ENCODE measurements at regions not wholly inside any gene's neighbourhood (a gene's known extent, or its start where the extent isn't known, plus 50 kb on each side); places are given as distances from the start of the nearest gene placed in this dataset.

GRCh38 chr16:20241321-20241720 is 86.0 kb downstream of the GP2 start:
- H3K79me2 ChIP-seq, result no peaks in the 10 kb centered on the region
- H3K4me3 ChIP-seq, result no peak overlapping the region
- no peak overlapping the region for H3K27ac ChIP-seq
- H4K20me1 ChIP-seq (ENCODE audit: insufficient read depth, poor library complexity, severe bottlenecking), result no peaks in the 10 kb centered on the region
- TF ChIP-seq CTCF (IDR thresholded peaks at IDR 0.05; ENCODE audit: poor library complexity) (no peak), EZH2phosphoT487 (IDR thresholded peaks at IDR 0.05; ENCODE audit: low read depth, severe bottlenecking, unreplicated experiment) (no peak), EZH2 (IDR thresholded peaks at IDR 0.05; ENCODE audit: borderline replicate concordance) (no peak)
- H3K27me3 ChIP-seq, result peaks cover 14% of the 10 kb centered on the region
- no peaks in the 10 kb centered on the region for H3K9me2 ChIP-seq (replicated peaks; ENCODE audit: insufficient read depth)
- no peaks in the 10 kb centered on the region for H3K36me3 ChIP-seq (replicated peaks; ENCODE audit: insufficient read depth, low read depth)
- WGBS (ENCODE audit: low lambda C conversion rate, missing lambda C conversion rate), result 50% methylated on average over 2 of the region's 2 CpGs
- no peaks in the 10 kb centered on the region for H3K4me1 ChIP-seq (ENCODE audit: insufficient read depth)
- H3K9me3 ChIP-seq (ENCODE audit: low read depth), result no peaks in the 10 kb centered on the region
- H2AFZ ChIP-seq, result no peak overlapping the region
- DNase-seq (ENCODE audit: low spot score), result no peak
- no peak overlapping the region for H3K4me2 ChIP-seq

- no peak for TF ChIP-seq EZH2 (IDR thresholded peaks at IDR 0.05; ENCODE audit: borderline replicate concordance)
- no peak for TF ChIP-seq CTCF (IDR thresholded peaks at IDR 0.05; ENCODE audit: poor library complexity)
- no peak for TF ChIP-seq EZH2phosphoT487 (IDR thresholded peaks at IDR 0.05; ENCODE audit: low read depth, severe bottlenecking, unreplicated experiment)
- no peaks in the 10 kb centered on the region for H3K36me3 ChIP-seq (replicated peaks; ENCODE audit: insufficient read depth, low read depth)
- no peaks in the 10 kb centered on the region for H3K4me1 ChIP-seq (ENCODE audit: insufficient read depth)
- no peak for DNase-seq (ENCODE audit: low spot score)
- no peaks in the 10 kb centered on the region for H3K79me2 ChIP-seq
- H3K9me3 ChIP-seq (ENCODE audit: low read depth), result no peaks in the 10 kb centered on the region
- H3K27ac ChIP-seq, result no peak overlapping the region
- H2AFZ ChIP-seq, result no peak overlapping the region
- H3K9me2 ChIP-seq (replicated peaks; ENCODE audit: insufficient read depth), result no peaks in the 10 kb centered on the region
- H3K4me2 ChIP-seq, result no peak overlapping the region
- peaks cover 21% of the 10 kb centered on the region for H3K27me3 ChIP-seq
- H4K20me1 ChIP-seq (ENCODE audit: insufficient read depth, poor library complexity, severe bottlenecking), result no peaks in the 10 kb centered on the region
- WGBS (ENCODE audit: low lambda C conversion rate, missing lambda C conversion rate), result 75% methylated on average over 7 of the region's 7 CpGs
- H3K4me3 ChIP-seq, result no peak overlapping the region
These were observed 90.6 kb downstream of the GP2 start for GRCh38 chr16:20236579-20237289.

- no peak for TF ChIP-seq EZH2 (IDR thresholded peaks at IDR 0.05; ENCODE audit: borderline replicate concordance)
- TF ChIP-seq CTCF (IDR thresholded peaks at IDR 0.05; ENCODE audit: poor library complexity), result no peak
- TF ChIP-seq EZH2phosphoT487 (IDR thresholded peaks at IDR 0.05; ENCODE audit: low read depth, severe bottlenecking, unreplicated experiment), result no peak
- Histone ChIP-seq H3K4me1 (ENCODE audit: insufficient read depth) (no peaks in the 10 kb centered on the region), H3K9me3 (ENCODE audit: low read depth) (no peaks in the 10 kb centered on the region), H2AFZ (no peak overlapping the region), H3K36me3 (replicated peaks; ENCODE audit: insufficient read depth, low read depth) (no peaks in the 10 kb centered on the region), H3K27me3 (peaks cover 3% of the 10 kb centered on the region), H3K9me2 (replicated peaks; ENCODE audit: insufficient read depth) (no peaks in the 10 kb centered on the region), H3K4me3 (no peak overlapping the region), H3K4me2 (no peak overlapping the region), H4K20me1 (ENCODE audit: insufficient read depth, poor library complexity, severe bottlenecking) (no peaks in the 10 kb centered on the region), H3K27ac (no peak overlapping the region), H3K79me2 (no peaks in the 10 kb centered on the region)
- no peak for DNase-seq (ENCODE audit: low spot score)
- 90% methylated on average over 4 of the region's 4 CpGs for WGBS (ENCODE audit: low lambda C conversion rate, missing lambda C conversion rate)
These were observed 102.0 kb downstream of the GP2 start for GRCh38 chr16:20225228-20225733.

Data from hepatocyte (in vitro differentiated cells).